ENCODE measurements at regions not wholly inside any gene's neighbourhood (a gene's known extent, or its start where the extent isn't known, plus 50 kb on each side); places are given as distances from the start of the nearest gene placed in this dataset.

DNA sequence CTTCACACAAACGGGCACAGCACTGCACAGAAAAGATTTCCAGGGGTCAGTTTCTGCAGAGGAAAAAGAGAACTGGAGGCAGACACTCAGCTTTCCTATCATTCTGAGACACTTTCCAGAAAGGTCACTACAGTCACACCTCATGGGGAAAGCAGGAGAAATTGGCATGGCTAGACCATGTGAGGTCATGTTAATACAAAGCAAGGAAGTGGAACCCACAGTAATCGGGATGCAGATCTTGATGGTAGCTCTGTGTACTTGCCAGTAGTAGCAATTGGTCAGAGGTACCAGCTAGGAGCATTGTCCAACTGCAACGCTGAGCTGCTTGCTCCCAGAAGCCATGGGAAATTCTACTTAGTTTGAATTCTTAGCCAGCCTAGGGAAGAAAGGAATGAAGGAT, 255.3 kb upstream of the PCDH10 start:
- H3K4me3 ChIP-seq (ENCODE audit: low read length) = no peak overlapping the region
- DNase-seq (ENCODE audit: low read depth) = no peak
- TF ChIP-seq, protein P1, sequence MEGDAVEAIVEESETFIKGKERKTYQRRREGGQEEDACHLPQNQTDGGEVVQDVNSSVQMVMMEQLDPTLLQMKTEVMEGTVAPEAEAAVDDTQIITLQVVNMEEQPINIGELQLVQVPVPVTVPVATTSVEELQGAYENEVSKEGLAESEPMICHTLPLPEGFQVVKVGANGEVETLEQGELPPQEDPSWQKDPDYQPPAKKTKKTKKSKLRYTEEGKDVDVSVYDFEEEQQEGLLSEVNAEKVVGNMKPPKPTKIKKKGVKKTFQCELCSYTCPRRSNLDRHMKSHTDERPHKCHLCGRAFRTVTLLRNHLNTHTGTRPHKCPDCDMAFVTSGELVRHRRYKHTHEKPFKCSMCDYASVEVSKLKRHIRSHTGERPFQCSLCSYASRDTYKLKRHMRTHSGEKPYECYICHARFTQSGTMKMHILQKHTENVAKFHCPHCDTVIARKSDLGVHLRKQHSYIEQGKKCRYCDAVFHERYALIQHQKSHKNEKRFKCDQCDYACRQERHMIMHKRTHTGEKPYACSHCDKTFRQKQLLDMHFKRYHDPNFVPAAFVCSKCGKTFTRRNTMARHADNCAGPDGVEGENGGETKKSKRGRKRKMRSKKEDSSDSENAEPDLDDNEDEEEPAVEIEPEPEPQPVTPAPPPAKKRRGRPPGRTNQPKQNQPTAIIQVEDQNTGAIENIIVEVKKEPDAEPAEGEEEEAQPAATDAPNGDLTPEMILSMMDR (conservative IDR thresholded peaks at IDR 0.05; ENCODE audit: low read depth, low read length) = no peak

DNA sequence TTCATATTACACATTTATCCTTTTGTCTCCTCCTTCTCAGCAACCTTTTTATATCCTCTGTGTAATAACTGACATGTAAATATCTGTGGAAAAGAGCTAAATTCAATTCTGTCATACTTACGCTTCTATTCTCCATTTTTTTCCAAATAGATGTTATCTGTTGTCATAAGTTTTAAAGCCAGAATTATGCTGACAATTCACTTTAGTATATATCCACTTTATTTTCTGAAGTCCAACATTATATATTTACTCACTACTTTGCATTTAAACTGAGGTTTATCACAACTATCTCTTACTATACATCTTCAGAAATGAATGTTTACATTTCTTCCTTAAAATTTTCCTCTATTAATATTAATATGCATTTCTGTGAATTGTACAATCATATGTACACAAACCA, 247.9 kb upstream of the PCDH10 start:
- TF ChIP-seq, protein P1 (conservative IDR thresholded peaks at IDR 0.05; ENCODE audit: low read depth, low read length) = no peak
- DNase-seq (ENCODE audit: low read depth) = no peak
- H3K4me3 ChIP-seq (ENCODE audit: low read length) = no peak overlapping the region

- no peak for DNase-seq (ENCODE audit: low read depth)
- H3K4me3 ChIP-seq (ENCODE audit: low read length) = no peak overlapping the region
- TF ChIP-seq, protein P1 (conservative IDR thresholded peaks at IDR 0.05; ENCODE audit: low read depth, low read length) = no peak
Measured at GRCh38 chr4:132910229-132910748, 238.8 kb upstream of the PCDH10 start.

GRCh38 chr4:132918096-132918495, 231.0 kb upstream of the PCDH10 start:
- no peak overlapping the region for H3K4me3 ChIP-seq (ENCODE audit: low read length)
- TF ChIP-seq, protein P1 (conservative IDR thresholded peaks at IDR 0.05; ENCODE audit: low read depth, low read length) = no peak

GRCh38 chr4:132923516-132923915, 225.6 kb upstream of the PCDH10 start:
- no peak overlapping the region for H3K4me3 ChIP-seq (ENCODE audit: low read length)
- DNase-seq (ENCODE audit: low read depth) = no peak
- TF ChIP-seq, protein P1 (conservative IDR thresholded peaks at IDR 0.05; ENCODE audit: low read depth, low read length) = no peak

More at GRCh38 chr4:132918096-132918495, 231.0 kb upstream of the PCDH10 start:
- DNase-seq (ENCODE audit: low read depth) = no peak

DNA sequence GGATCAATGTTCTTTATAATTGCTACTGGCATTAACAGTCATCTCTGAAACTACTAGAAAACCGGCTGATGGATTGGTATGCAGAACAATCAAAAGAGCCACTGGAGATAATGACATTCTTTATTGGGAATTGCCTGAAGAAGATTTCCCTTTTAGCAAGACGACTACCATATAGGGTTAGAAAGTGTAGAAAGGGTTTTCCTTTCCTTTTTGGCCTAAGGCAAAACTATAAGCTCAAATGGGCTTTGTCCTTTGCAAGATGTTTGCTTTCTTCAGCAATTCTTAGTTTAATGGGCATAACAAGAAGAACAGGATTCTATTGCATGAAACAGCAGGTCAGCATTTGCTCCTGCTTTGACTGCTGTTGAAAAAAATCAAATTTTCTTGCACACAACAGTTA, 214.2 kb upstream of the PCDH10 start:
- TF ChIP-seq, protein P1 (conservative IDR thresholded peaks at IDR 0.05; ENCODE audit: low read depth, low read length) = no peak
- DNase-seq (ENCODE audit: low read depth) = no peak
- no peak overlapping the region for H3K4me3 ChIP-seq (ENCODE audit: low read length)

DNA sequence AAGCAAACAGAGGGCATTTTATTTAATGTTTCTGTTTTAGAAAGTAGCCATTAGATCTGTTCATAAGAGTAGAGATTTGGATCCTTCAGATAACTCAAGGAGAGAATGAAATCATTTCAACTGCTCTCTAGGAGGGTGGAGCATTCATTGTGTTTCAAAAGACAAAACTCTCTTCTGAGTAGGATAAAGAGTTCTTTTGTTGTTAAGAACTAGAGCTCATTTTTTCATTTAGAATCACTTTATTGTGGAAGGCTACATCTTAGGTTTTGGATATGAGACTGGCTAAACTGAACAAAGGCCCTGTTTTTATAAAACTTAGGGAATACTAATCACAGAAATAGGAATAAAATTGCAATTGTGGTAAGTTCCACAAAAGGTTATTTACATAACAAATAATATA, 193.9 kb upstream of the PCDH10 start:
- H3K4me3 ChIP-seq (ENCODE audit: low read length) = no peak overlapping the region
- TF ChIP-seq, protein P1 (conservative IDR thresholded peaks at IDR 0.05; ENCODE audit: low read depth, low read length) = no peak
- no peak for DNase-seq (ENCODE audit: low read depth)

Measured in retinal pigment epithelial cell (primary cell).